LNCAP (cell line): ENCODE measurements at regions not wholly inside any gene's neighbourhood (a gene's known extent, or its start where the extent isn't known, plus 50 kb on each side); places are given as distances from the start of the nearest gene placed in this dataset.

ENCODE experiments used
- CTCF ChIP-seq: fragments of 450-650 bp; IDR thresholded peaks from 2 replicates; pipeline ENCODE4 v1.5.1; 2017; ENCODE audit warnings: mild to moderate bottlenecking

DNA sequence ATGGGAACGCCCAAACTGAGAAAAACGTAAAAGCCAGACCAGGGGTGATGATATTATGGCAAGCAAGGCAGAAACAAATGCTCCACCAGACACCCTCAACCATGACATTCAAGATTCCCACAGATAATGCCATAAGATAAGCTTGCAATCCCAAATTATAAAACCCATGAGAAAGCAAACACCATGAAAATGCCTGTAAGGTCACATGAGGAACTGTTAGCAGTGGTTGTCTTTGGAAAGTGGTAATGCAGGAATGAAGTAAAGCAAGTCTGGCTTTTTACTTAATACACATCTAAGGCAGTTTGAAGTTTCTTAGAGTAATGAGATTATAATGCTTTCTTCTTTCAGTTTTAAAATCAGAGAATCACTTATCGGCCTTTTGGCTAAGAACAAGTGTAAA is 111.0 kb downstream of the MN1 start:
- no peak for TF ChIP-seq CTCF

- TF ChIP-seq CTCF, result no peak
Observed at GRCh38 chr22:27692243-27692642, 109.3 kb downstream of the MN1 start.

GRCh38 chr22:27695925-27696324 is 105.6 kb downstream of the MN1 start:
- no peak for TF ChIP-seq CTCF

- TF ChIP-seq CTCF, result no peak
Observed at GRCh38 chr22:27697888-27698287, 103.7 kb downstream of the MN1 start.
